ENCODE measurements at regions not wholly inside any gene's neighbourhood (a gene's known extent, or its start where the extent isn't known, plus 50 kb on each side); places are given as distances from the start of the nearest gene placed in this dataset.

DNA sequence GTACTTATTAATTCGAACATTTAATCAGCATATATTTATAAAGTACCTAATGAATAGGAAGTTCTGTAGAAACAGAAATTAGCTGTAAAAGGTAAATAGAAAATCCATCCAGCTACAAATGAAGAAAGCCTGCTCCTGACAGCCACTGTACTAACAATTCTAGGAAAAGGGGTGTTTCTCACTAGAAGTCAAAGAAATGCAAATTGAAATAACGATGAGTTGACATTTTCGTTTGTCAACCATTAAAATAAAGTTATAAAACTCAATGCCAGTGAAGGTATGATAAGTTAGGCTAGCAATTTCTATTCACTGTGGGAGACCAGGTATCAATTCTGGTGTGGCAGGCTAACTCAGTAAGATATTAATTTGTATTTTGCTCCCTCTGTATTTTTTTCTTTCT is 198.0 kb downstream of the ARL4C start:
- Histone ChIP-seq H3K27me3 (ENCODE audit: insufficient read depth, low read length) (no peaks in the 10 kb centered on the region), H4K20me1 (ENCODE audit: insufficient read depth) (no peaks in the 10 kb centered on the region), H3K79me2 (ENCODE audit: insufficient read depth, low read length) (no peaks in the 10 kb centered on the region), H3K36me3 (ENCODE audit: control insufficient read depth in 1 of 2, insufficient read depth in 2 of 2, low read length in 2 of 2) (no peaks in the 10 kb centered on the region), H3K27ac (ENCODE audit: low read depth, low read length) (no peak overlapping the region), H3K4me1 (ENCODE audit: control insufficient read depth in 1 of 2, insufficient read depth in 2 of 2, low read length in 2 of 2) (peaks cover 0 to 13% of the 10 kb centered on the region in 2 experiments; a peak in 3 of 4 replicates), H2AFZ (ENCODE audit: low read depth, low read length, poor library complexity, severe bottlenecking) (no peak overlapping the region), H3K9me2 (ENCODE audit: insufficient read depth) (no peaks in the 10 kb centered on the region; the same call in 1 of the 2 replicates), H3K9ac (ENCODE audit: low read length) (no peak overlapping the region), H3K9me3 (ENCODE audit: control insufficient read depth in 1 of 2, insufficient read depth in 1 of 2, low read depth in 1 of 2, low read length in 2 of 2) (no peaks in the 10 kb centered on the region), H3K4me2 (ENCODE audit: low read length) (no peak overlapping the region), H3K4me3 (replicated peaks in 1 of 2; ENCODE audit: low read depth in 1 of 2, low read length in 2 of 2) (no peak overlapping the region)
- RAD21 ChIA-PET (ENCODE audit: low non-redundant PET in 1 of 2, low total read pairs in 2 of 2, uncharacterized antibody in 2 of 2, unreplicated experiment in 2 of 2) = no interaction called here
- ATAC-seq (no peak), DNase-seq (ENCODE audit: low read depth, low spot score) (no peak)
- intact Hi-C loops (cut with micrococcal nuclease) = no loop called here
- POLR2A ChIA-PET = interaction anchor here (1.1 kb wide), 1 partner anchor 9 kb away, joined by 4 read pairs; no protein-coding TSS in a partner anchor
- BruUV-seq (replicated peaks) = no TSS peak
- TF ChIP-seq TCF7L2 (IDR thresholded peaks at IDR 0.05; ENCODE audit: borderline replicate concordance, extremely low read depth, insufficient read depth, insufficient read length) = no peak
- no peak for TF ChIP-seq ZFX (IDR thresholded peaks at IDR 0.05)
- no peak for TF ChIP-seq POLR2AphosphoS5 (IDR thresholded peaks at IDR 0.05; ENCODE audit: low read depth, low read length)
- no peak for TF ChIP-seq EZH2phosphoT487 (IDR thresholded peaks at IDR 0.05; ENCODE audit: borderline replicate concordance)
- TF ChIP-seq, protein P1, sequence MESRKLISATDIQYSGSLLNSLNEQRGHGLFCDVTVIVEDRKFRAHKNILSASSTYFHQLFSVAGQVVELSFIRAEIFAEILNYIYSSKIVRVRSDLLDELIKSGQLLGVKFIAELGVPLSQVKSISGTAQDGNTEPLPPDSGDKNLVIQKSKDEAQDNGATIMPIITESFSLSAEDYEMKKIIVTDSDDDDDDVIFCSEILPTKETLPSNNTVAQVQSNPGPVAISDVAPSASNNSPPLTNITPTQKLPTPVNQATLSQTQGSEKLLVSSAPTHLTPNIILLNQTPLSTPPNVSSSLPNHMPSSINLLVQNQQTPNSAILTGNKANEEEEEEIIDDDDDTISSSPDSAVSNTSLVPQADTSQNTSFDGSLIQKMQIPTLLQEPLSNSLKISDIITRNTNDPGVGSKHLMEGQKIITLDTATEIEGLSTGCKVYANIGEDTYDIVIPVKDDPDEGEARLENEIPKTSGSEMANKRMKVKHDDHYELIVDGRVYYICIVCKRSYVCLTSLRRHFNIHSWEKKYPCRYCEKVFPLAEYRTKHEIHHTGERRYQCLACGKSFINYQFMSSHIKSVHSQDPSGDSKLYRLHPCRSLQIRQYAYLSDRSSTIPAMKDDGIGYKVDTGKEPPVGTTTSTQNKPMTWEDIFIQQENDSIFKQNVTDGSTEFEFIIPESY (IDR thresholded peaks at IDR 0.05; ENCODE audit: extremely low read depth, insufficient replicate concordance, low read length) = no peak
- no peak for TF ChIP-seq FOSL1 (IDR thresholded peaks at IDR 0.05; ENCODE audit: low read depth)
- TF ChIP-seq ATF3 (IDR thresholded peaks at IDR 0.05) = no peak
- no peak for TF ChIP-seq ZNF274 (IDR thresholded peaks at IDR 0.05; ENCODE audit: low read depth, low read length)
- no peak for TF ChIP-seq SIN3A (IDR thresholded peaks at IDR 0.05; ENCODE audit: low read depth)
- CTCF ChIA-PET = no interaction called here

Data from HCT116 (cell line).